ENCODE measurements at regions not wholly inside any gene's neighbourhood (a gene's known extent, or its start where the extent isn't known, plus 50 kb on each side); places are given as distances from the start of the nearest gene placed in this dataset.

- no peak overlapping the region for H3K4me3 ChIP-seq (ENCODE audit: low read depth, low read length)
- no peak for DNase-seq (ENCODE audit: low read depth)
- TF ChIP-seq, protein P1, sequence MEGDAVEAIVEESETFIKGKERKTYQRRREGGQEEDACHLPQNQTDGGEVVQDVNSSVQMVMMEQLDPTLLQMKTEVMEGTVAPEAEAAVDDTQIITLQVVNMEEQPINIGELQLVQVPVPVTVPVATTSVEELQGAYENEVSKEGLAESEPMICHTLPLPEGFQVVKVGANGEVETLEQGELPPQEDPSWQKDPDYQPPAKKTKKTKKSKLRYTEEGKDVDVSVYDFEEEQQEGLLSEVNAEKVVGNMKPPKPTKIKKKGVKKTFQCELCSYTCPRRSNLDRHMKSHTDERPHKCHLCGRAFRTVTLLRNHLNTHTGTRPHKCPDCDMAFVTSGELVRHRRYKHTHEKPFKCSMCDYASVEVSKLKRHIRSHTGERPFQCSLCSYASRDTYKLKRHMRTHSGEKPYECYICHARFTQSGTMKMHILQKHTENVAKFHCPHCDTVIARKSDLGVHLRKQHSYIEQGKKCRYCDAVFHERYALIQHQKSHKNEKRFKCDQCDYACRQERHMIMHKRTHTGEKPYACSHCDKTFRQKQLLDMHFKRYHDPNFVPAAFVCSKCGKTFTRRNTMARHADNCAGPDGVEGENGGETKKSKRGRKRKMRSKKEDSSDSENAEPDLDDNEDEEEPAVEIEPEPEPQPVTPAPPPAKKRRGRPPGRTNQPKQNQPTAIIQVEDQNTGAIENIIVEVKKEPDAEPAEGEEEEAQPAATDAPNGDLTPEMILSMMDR (conservative IDR thresholded peaks at IDR 0.05; ENCODE audit: low read depth, low read length), result no peak
Observed at GRCh38 chr16:9389543-9390207, 298.2 kb downstream of the HAPSTR1 start.

GRCh38 chr16:9392956-9393355 lies 301.5 kb downstream of the HAPSTR1 start:
- DNase-seq (ENCODE audit: low read depth), result no peak
- TF ChIP-seq, protein P1 (conservative IDR thresholded peaks at IDR 0.05; ENCODE audit: low read depth, low read length), result no peak
- H3K4me3 ChIP-seq (ENCODE audit: low read depth, low read length), result no peak overlapping the region

- TF ChIP-seq, protein P1 (conservative IDR thresholded peaks at IDR 0.05; ENCODE audit: low read depth, low read length), result no peak
- H3K4me3 ChIP-seq (ENCODE audit: low read depth, low read length), result no peak overlapping the region
- DNase-seq (ENCODE audit: low read depth), result no peak
Observed at GRCh38 chr16:9393591-9393990, 302.1 kb downstream of the HAPSTR1 start.

DNA sequence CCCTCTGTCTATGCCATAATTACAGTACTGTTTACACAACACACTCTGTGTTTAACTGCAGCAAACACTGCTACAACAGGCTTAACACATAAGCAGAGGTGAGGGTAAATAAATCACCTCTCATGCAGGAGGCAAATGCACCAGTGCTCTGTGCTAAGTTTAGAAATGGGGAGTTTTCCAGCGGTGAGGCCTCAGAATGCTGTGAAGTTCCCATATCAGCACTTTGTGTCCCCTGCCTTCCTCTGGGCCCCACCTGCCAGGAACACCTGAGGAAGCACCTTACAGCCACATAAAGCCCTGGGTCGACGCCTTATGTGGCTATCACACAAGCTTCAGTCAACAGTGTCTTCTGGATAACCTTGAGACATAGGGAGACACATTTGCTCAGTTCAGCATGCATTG lies 304.5 kb downstream of the HAPSTR1 start:
- no peak overlapping the region for H3K4me3 ChIP-seq (ENCODE audit: low read depth, low read length)
- TF ChIP-seq, protein P1 (conservative IDR thresholded peaks at IDR 0.05; ENCODE audit: low read depth, low read length), result no peak
- no peak for DNase-seq (ENCODE audit: low read depth)

DNA sequence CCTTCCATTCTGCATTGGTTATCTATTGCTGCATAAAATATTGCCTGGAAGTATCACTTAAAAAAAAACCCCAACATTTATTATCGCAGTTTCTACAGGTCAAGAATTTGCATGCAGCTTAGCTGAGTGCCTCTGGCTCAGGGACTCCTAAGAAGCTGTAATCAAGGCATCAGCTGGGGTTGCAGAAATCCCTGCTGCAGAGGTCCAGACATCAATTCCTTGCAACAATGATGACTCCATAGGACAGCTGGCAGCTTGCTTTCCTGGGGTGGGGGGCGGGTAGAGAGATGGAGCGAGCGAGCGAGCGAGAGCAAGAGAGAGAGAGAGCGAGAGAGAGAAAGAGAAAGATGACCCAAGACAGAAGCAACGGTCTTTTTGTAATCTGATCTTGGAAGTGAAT lies 308.1 kb downstream of the HAPSTR1 start:
- TF ChIP-seq, protein P1 (conservative IDR thresholded peaks at IDR 0.05; ENCODE audit: low read depth, low read length), result no peak
- no peak for DNase-seq (ENCODE audit: low read depth)

GRCh38 chr16:9401173-9401572 lies 309.7 kb downstream of the HAPSTR1 start:
- DNase-seq (ENCODE audit: low read depth), result no peak
- TF ChIP-seq, protein P1 (conservative IDR thresholded peaks at IDR 0.05; ENCODE audit: low read depth, low read length), result no peak
- H3K4me3 ChIP-seq (ENCODE audit: low read depth, low read length), result no peak overlapping the region

More for the DNA sequence above, 308.1 kb downstream of the HAPSTR1 start:
- H3K4me3 ChIP-seq (ENCODE audit: low read depth, low read length), result no peak overlapping the region

GRCh38 chr16:9402293-9402860 lies 310.9 kb downstream of the HAPSTR1 start:
- DNase-seq (ENCODE audit: low read depth), result no peak
- H3K4me3 ChIP-seq (ENCODE audit: low read depth, low read length), result no peak overlapping the region
- TF ChIP-seq, protein P1 (conservative IDR thresholded peaks at IDR 0.05; ENCODE audit: low read depth, low read length), result no peak

All from choroid plexus epithelial cell (primary cell).